Neural cell (in vitro differentiated cells): ENCODE measurements at regions not wholly inside any gene's neighbourhood (a gene's known extent, or its start where the extent isn't known, plus 50 kb on each side); places are given as distances from the start of the nearest gene placed in this dataset.

Experiments used
- H2AFZ ChIP-seq: fragments of 200-600, 300-800 bp; sonication (generic), shearing (Covaris generic); 2 replicates; pipeline ENCODE4 v1.6.0; 2014; ENCODE audit warnings: low read depth, mild to moderate bottlenecking, antibody characterized with exemption, low read length, moderate library complexity
- H3F3A ChIP-seq: fragments of 200-600 bp; shearing (Covaris generic); 2 replicates; pipeline ENCODE4 v1.6.1; 2016; ENCODE audit warnings: mild to moderate bottlenecking, moderate library complexity, mixed read lengths, antibody characterized with exemption, low read length; ENCODE audit not compliant: insufficient read depth, poor library complexity, severe bottlenecking
- H3K27ac ChIP-seq: fragments of 200-600, 300-800 bp; sonication (generic), shearing (Covaris generic); 2 replicates; pipeline ENCODE4 v1.5.1; 2014; ENCODE audit warnings: mild to moderate bottlenecking, low read length, moderate library complexity
- H3K27me3 ChIP-seq: fragments of 300-800, 200-600 bp; sonication (generic), shearing (Covaris generic); 2 replicates; pipeline ENCODE4 v1.6.0; 2014; ENCODE audit warnings: mild to moderate bottlenecking, low read depth, low read length, moderate library complexity; ENCODE audit not compliant: insufficient read depth
- H3K36me3 ChIP-seq: fragments of 300-800, 200-600 bp; sonication (generic), shearing (Covaris generic); 2 replicates; pipeline ENCODE4 v1.5.1; 2014; ENCODE audit warnings: mild to moderate bottlenecking, antibody characterized with exemption, low read length, moderate library complexity; ENCODE audit not compliant: insufficient read depth
- H3K4me2 ChIP-seq: fragments of 300-800, 200-600 bp; sonication (generic), shearing (Covaris generic); 2 replicates; pipeline ENCODE4 v1.6.0; 2014; ENCODE audit warnings: mild to moderate bottlenecking, low read length
- H3K4me3 ChIP-seq: fragments of 300-800, 200-600 bp; sonication (generic), shearing (Covaris generic); 2 replicates; pipeline ENCODE4 v1.5.1; 2014; ENCODE audit warnings: mild to moderate bottlenecking, low read length, moderate library complexity
- H3K79me2 ChIP-seq: fragments of 200-600 bp; shearing (Covaris generic); replicated peaks from 2 replicates; pipeline ENCODE4 v1.6.0; 2014; ENCODE audit warnings: mild to moderate bottlenecking, low read length, moderate library complexity; ENCODE audit not compliant: insufficient read depth
- H3K9ac ChIP-seq: fragments of 300-800, 200-600 bp; sonication (generic), shearing (Covaris generic); 2 replicates; pipeline ENCODE4 v1.6.1; 2016; ENCODE audit warnings: mild to moderate bottlenecking, low read length, mixed read lengths
- H3K9me2 ChIP-seq: fragments of 200-600 bp; shearing (Covaris generic); 2 replicates; pipeline ENCODE4 v1.6.1; 2016; ENCODE audit warnings: mild to moderate bottlenecking, low read length, mixed read lengths; ENCODE audit not compliant: insufficient read depth
- H3K9me3 ChIP-seq: fragments of 200-600, 300-800 bp; sonication (generic), shearing (Covaris generic); 2 replicates; pipeline ENCODE4 v1.6.1; 2016; ENCODE audit warnings: mild to moderate bottlenecking, mixed run types, low read length, moderate library complexity, mixed read lengths
- H4K20me1 ChIP-seq: fragments of 200-600 bp; shearing (Covaris generic); 2 replicates; pipeline ENCODE4 v1.6.1; 2016; ENCODE audit warnings: mild to moderate bottlenecking, mixed run types; ENCODE audit not compliant: insufficient read depth
- EP300 ChIP-seq: fragments of 450-650 bp; conservative IDR thresholded peaks from 2 replicates; pipeline ENCODE4 v1.6.1; 2014; ENCODE audit warnings: antibody characterized with exemption, mild to moderate bottlenecking, moderate library complexity; ENCODE audit not compliant: poor library complexity, severe bottlenecking
- EZH2 ChIP-seq: fragments of 200-600, 300-800 bp; shearing (Covaris generic), sonication (generic); IDR thresholded peaks from 2 replicates; pipeline ENCODE4 v1.6.1; 2014; ENCODE audit warnings: antibody characterized with exemption, low read length, borderline replicate concordance, mild to moderate bottlenecking; ENCODE audit not compliant: insufficient read depth, poor library complexity, severe bottlenecking
- MXI1 ChIP-seq: fragments of 450-650 bp; conservative IDR thresholded peaks from 2 replicates; pipeline ENCODE4 v1.6.1; 2014; ENCODE audit warnings: antibody characterized with exemption, mild to moderate bottlenecking; ENCODE audit not compliant: poor library complexity, severe bottlenecking
- POLR2AphosphoS5 ChIP-seq: IDR thresholded peaks from 2 replicates; pipeline ENCODE4 v1.6.1; 2012
- RAD21 ChIP-seq: fragments of 450-650 bp; conservative IDR thresholded peaks from 2 replicates; pipeline ENCODE4 v1.6.1; 2014; ENCODE audit warnings: antibody characterized with exemption, mild to moderate bottlenecking, moderate library complexity
- SMC3 ChIP-seq: fragments of 450-650 bp; conservative IDR thresholded peaks from 2 replicates; pipeline ENCODE4 v1.6.1; 2014; ENCODE audit warnings: antibody characterized with exemption, mild to moderate bottlenecking, moderate library complexity; ENCODE audit not compliant: poor library complexity
- TAF1 ChIP-seq: IDR thresholded peaks from 2 replicates; pipeline ENCODE4 v1.6.1; 2012; ENCODE audit warnings: low read depth
- TF ChIP-seq, protein P1 (sequence below): fragments of 450-650 bp; IDR thresholded peaks from 2 replicates; pipeline ENCODE4 v1.5.1; 2014; ENCODE audit warnings: antibody characterized with exemption, mild to moderate bottlenecking, moderate library complexity; ENCODE audit not compliant: poor library complexity, severe bottlenecking
- TF ChIP-seq, protein P2 (sequence below): IDR thresholded peaks from 2 replicates; pipeline ENCODE4 v1.6.1; 2012; ENCODE audit warnings: borderline replicate concordance

DNA sequence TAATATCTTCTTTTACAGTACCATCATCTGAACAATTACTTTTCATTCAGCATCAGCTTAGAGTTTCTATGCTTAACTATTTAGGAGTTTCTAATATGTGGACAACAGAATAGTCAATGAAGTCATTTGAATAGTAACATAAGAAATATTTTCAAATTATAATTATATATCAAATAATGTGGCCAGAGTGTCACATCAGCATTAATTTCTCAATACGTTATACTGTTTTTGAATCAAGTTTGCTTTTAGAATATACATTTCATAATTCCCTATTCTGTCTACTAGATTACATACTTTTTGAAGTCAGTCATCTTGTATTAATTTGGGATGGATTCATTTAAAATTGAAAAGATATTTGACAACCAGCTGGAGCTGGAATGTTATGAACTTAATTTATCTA is 677.4 kb upstream of the PABPC4L start:
- Histone ChIP-seq H3K79me2 (no peaks in the 10 kb centered on the region), H3K27me3 (no peaks in the 10 kb centered on the region), H2AFZ (no peak overlapping the region), H3K27ac (no peak overlapping the region), H3K4me3 (no peak overlapping the region), H3F3A (no peaks in the 10 kb centered on the region), H3K36me3 (no peaks in the 10 kb centered on the region), H3K4me2 (no peak overlapping the region), H3K9me2 (no peaks in the 10 kb centered on the region), H4K20me1 (no peaks in the 10 kb centered on the region), H3K9me3 (no peaks in the 10 kb centered on the region), H3K9ac (no peak overlapping the region)
- TF ChIP-seq EZH2 (no peak), MXI1 (no peak), SMC3 (no peak), EP300 (no peak), RAD21 (no peak), TAF1 (no peak)
- TF ChIP-seq, protein P1, sequence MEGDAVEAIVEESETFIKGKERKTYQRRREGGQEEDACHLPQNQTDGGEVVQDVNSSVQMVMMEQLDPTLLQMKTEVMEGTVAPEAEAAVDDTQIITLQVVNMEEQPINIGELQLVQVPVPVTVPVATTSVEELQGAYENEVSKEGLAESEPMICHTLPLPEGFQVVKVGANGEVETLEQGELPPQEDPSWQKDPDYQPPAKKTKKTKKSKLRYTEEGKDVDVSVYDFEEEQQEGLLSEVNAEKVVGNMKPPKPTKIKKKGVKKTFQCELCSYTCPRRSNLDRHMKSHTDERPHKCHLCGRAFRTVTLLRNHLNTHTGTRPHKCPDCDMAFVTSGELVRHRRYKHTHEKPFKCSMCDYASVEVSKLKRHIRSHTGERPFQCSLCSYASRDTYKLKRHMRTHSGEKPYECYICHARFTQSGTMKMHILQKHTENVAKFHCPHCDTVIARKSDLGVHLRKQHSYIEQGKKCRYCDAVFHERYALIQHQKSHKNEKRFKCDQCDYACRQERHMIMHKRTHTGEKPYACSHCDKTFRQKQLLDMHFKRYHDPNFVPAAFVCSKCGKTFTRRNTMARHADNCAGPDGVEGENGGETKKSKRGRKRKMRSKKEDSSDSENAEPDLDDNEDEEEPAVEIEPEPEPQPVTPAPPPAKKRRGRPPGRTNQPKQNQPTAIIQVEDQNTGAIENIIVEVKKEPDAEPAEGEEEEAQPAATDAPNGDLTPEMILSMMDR = no peak
- TF ChIP-seq, protein P2, sequence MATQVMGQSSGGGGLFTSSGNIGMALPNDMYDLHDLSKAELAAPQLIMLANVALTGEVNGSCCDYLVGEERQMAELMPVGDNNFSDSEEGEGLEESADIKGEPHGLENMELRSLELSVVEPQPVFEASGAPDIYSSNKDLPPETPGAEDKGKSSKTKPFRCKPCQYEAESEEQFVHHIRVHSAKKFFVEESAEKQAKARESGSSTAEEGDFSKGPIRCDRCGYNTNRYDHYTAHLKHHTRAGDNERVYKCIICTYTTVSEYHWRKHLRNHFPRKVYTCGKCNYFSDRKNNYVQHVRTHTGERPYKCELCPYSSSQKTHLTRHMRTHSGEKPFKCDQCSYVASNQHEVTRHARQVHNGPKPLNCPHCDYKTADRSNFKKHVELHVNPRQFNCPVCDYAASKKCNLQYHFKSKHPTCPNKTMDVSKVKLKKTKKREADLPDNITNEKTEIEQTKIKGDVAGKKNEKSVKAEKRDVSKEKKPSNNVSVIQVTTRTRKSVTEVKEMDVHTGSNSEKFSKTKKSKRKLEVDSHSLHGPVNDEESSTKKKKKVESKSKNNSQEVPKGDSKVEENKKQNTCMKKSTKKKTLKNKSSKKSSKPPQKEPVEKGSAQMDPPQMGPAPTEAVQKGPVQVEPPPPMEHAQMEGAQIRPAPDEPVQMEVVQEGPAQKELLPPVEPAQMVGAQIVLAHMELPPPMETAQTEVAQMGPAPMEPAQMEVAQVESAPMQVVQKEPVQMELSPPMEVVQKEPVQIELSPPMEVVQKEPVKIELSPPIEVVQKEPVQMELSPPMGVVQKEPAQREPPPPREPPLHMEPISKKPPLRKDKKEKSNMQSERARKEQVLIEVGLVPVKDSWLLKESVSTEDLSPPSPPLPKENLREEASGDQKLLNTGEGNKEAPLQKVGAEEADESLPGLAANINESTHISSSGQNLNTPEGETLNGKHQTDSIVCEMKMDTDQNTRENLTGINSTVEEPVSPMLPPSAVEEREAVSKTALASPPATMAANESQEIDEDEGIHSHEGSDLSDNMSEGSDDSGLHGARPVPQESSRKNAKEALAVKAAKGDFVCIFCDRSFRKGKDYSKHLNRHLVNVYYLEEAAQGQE = no peak

DNA sequence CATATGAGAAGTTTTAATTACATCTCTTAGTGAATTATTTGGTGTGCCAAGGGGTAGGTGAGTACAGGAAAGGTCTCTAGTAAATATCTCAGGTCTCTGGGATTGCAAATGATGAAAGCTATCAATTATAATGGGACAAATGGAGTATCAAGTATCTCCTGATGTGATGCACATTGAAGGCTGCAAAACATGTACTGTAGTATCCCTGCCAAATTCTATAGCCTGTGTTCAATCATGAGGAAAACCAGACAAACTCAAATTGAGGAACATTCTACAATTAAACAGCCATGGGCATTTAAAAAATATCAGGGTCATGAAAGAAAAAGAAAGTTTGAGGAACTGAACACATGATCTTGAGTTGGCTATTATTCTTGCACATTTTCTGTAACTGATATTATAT is 665.4 kb upstream of the PABPC4L start:
- no peak overlapping the region for H3K9ac ChIP-seq
- no peak overlapping the region for H3K27ac ChIP-seq
- no peak overlapping the region for H2AFZ ChIP-seq
- H3K27me3 ChIP-seq = no peaks in the 10 kb centered on the region
- H3F3A ChIP-seq = no peaks in the 10 kb centered on the region
- H4K20me1 ChIP-seq = no peaks in the 10 kb centered on the region
- no peaks in the 10 kb centered on the region for H3K9me2 ChIP-seq
- H3K4me3 ChIP-seq = no peak overlapping the region
- no peaks in the 10 kb centered on the region for H3K36me3 ChIP-seq
- no peak overlapping the region for H3K4me2 ChIP-seq
- no peaks in the 10 kb centered on the region for H3K79me2 ChIP-seq
- no peaks in the 10 kb centered on the region for H3K9me3 ChIP-seq
- TF ChIP-seq RAD21 (no peak), EZH2 (no peak), MXI1 (no peak), TAF1 (no peak), EP300 (no peak), SMC3 (no peak), POLR2AphosphoS5 (no peak)
- TF ChIP-seq, protein P1 = no peak
- TF ChIP-seq, protein P2 = no peak
